Transverse colon (tissue), 4 donors: ENCODE measurements at regions not wholly inside any gene's neighbourhood (a gene's known extent, or its start where the extent isn't known, plus 50 kb on each side); places are given as distances from the start of the nearest gene placed in this dataset.
"Not testable (repeated sequence)": the region's sequence is repeated elsewhere in the genome, so short reads cannot be mapped to it uniquely, and the experiment has no call there.

Source experiments
- DNase-seq: peaks from one replicate; pipeline ENCODE4 v3.0.0-alpha.2; 2019
- H3K27ac ChIP-seq, 4 donors: fragments of 200-600 bp; sonication (generic); 2 replicates each; pipeline ENCODE4 v1.5.1; 2016 to 2018; ENCODE audit warnings: inconsistent platforms in 4 of 4
- H3K27me3 ChIP-seq: fragments of 200-600 bp; sonication (generic); 2 replicates; pipeline ENCODE4 v1.5.1; 2017; ENCODE audit warnings: inconsistent platforms
- H3K36me3 ChIP-seq, 4 donors: fragments of 200-600 bp; sonication (generic); 2 replicates each; pipeline ENCODE4 v1.5.1; 2017 to 2019; ENCODE audit warnings: inconsistent platforms in 4 of 4
- H3K4me1 ChIP-seq, 4 donors: fragments of 200-600 bp; sonication (generic); 2 replicates each; pipeline ENCODE4 v1.5.1; 2017 to 2020; ENCODE audit warnings: inconsistent platforms in 4 of 4
- H3K4me3 ChIP-seq, 4 donors: fragments of 200-600 bp; sonication (generic); 1 replicate in 1 of 4; 2 replicates in 3 of 4; pipeline versions ENCODE4 v1.5.1 to v1.6.1; 2017 to 2019; ENCODE audit warnings: inconsistent platforms in 4 of 4
- H3K9me3 ChIP-seq, 2 donors: fragments of 200-600 bp; sonication (generic); 2 replicates each; pipeline ENCODE4 v1.5.1; 2017 to 2019; ENCODE audit warnings: inconsistent platforms in 2 of 2
- CTCF ChIP-seq, 5 experiments: fragments of 200-600 bp in 3 of 5; fragments of 450-650 bp in 2 of 5; sonication (generic) in 3 of 5; IDR thresholded peaks; 1 replicate in 2 of 5; 2 replicates in 3 of 5; pipeline ENCODE4 v1.5.1; 2016 to 2017; ENCODE audit warnings: antibody characterized with exemption in 5 of 5, inconsistent platforms in 3 of 5, mild to moderate bottlenecking in 2 of 5, moderate library complexity in 1 of 5
- EP300 ChIP-seq: sonication (generic); formaldehyde crosslinking; IDR thresholded peaks from one replicate; pipeline ENCODE4 v1.6.1; 2017; ENCODE audit warnings: antibody characterized with exemption, low read depth
- POLR2A ChIP-seq: fragments of 450-650 bp; IDR thresholded peaks from one replicate; pipeline ENCODE4 v1.6.1; 2016; ENCODE audit warnings: antibody characterized with exemption, mild to moderate bottlenecking, moderate library complexity
- POLR2AphosphoS5 ChIP-seq, 3 donors: sonication (generic); formaldehyde crosslinking; IDR thresholded peaks; one replicate each; pipeline ENCODE4 v1.6.1; 2016; ENCODE audit warnings: antibody characterized with exemption in 3 of 3
- WGBS, 2 donors: methylation state at CpG; one replicate each; pipeline ENCODE4 v1.1.5; 2018; ENCODE audit warnings: low coverage in 1 of 2; 5-methylcytosine and 5-hydroxymethylcytosine counted together
- in situ Hi-C, 4 donors: fragments of 200-750 bp; cut with MboI; loops; one replicate each; pipeline versions ENCODE4 v1.15.0 to v1.15.1; 2017; ENCODE audit warnings: low sequenced_read_pairs in 3 of 4, low pct_ligation_motif_present in 1 of 4, low pct_unique_long_range_greater_than_20kb in 1 of 4
- intact Hi-C: fragments of 100-400 bp; cut with DNase I; formaldehyde crosslinking; loops from one replicate; pipeline ENCODE4 v1.15.1; 2023; ENCODE audit warnings: low total_unique reads

GRCh38 chr7:81226234-81226633 lies 307.4 kb upstream of the SEMA3C start:
- Histone ChIP-seq H3K4me1 (no peaks in the 10 kb centered on the region), H3K9me3 (peaks cover 0 to 3% of the 10 kb centered on the region in 2 donors), H3K36me3 (no peaks in the 10 kb centered on the region), H3K27me3 (no peaks in the 10 kb centered on the region), H3K27ac (no peak overlapping the region), H3K4me3 (no peak overlapping the region)
- in situ Hi-C loops (no loop called here), intact Hi-C loops (no loop called here)
- 91 to 97% methylated on average over 3 of the region's 3 CpGs for WGBS, 2 donors
- no peak for DNase-seq
- TF ChIP-seq EP300: no peak
- no peak for TF ChIP-seq POLR2AphosphoS5 (IDR thresholded peaks at IDR 0.05)
- TF ChIP-seq CTCF (IDR thresholded peaks at IDR 0.05): no peak
- TF ChIP-seq POLR2A: no peak

GRCh38 chr7:81222692-81223091 lies 303.8 kb upstream of the SEMA3C start:
- H3K27ac ChIP-seq, H3K27me3 ChIP-seq, H3K9me3 ChIP-seq, H3K4me1 ChIP-seq, intact Hi-C loops, H3K4me3 ChIP-seq, in situ Hi-C loops, H3K36me3 ChIP-seq, DNase-seq: not testable (repeated sequence)
- 86 to 93% methylated on average over 1 to 2 of the region's 2 CpGs for WGBS, 2 donors

- in situ Hi-C loops (no loop called here), intact Hi-C loops (no loop called here)
- 75 to 76% methylated on average over 3 of the region's 3 CpGs for WGBS, 2 donors
- TF ChIP-seq CTCF (IDR thresholded peaks at IDR 0.05) (no peak), POLR2A (no peak), POLR2AphosphoS5 (IDR thresholded peaks at IDR 0.05) (no peak), EP300 (no peak)
- Histone ChIP-seq H3K9me3 (peaks cover 0 to 3% of the 10 kb centered on the region in 2 donors), H3K27me3 (no peaks in the 10 kb centered on the region), H3K27ac (no peak overlapping the region), H3K4me1 (no peaks in the 10 kb centered on the region), H3K36me3 (no peaks in the 10 kb centered on the region), H3K4me3 (no peak overlapping the region)
- no peak for DNase-seq
Measured at GRCh38 chr7:81221527-81222217, 302.8 kb upstream of the SEMA3C start.

GRCh38 chr7:81218480-81219106 lies 299.7 kb upstream of the SEMA3C start:
- intact Hi-C loops (loop anchor here (5.0 kb wide), 1 partner anchor 1466 kb away; no protein-coding TSS in a partner anchor), in situ Hi-C loops (no loop called here)
- no peak for TF ChIP-seq CTCF (IDR thresholded peaks at IDR 0.05)
- TF ChIP-seq POLR2AphosphoS5 (IDR thresholded peaks at IDR 0.05): no peak
- TF ChIP-seq EP300: no peak
- TF ChIP-seq POLR2A: no peak
- no peaks in the 10 kb centered on the region for H3K36me3 ChIP-seq
- H3K4me3 ChIP-seq: no peak overlapping the region
- peaks cover 0 to 3% of the 10 kb centered on the region in 2 donors for H3K9me3 ChIP-seq
- H3K27ac ChIP-seq: no peak overlapping the region
- H3K27me3 ChIP-seq: no peaks in the 10 kb centered on the region
- DNase-seq: no peak
- WGBS, 2 donors: 80 to 86% methylated on average over 2 of the region's 2 CpGs
- no peaks in the 10 kb centered on the region for H3K4me1 ChIP-seq
